GM12892 (cell line): ENCODE measurements at regions not wholly inside any gene's neighbourhood (a gene's known extent, or its start where the extent isn't known, plus 50 kb on each side); places are given as distances from the start of the nearest gene placed in this dataset.

ENCODE experiments used
- DNase-seq: peaks from one replicate; pipeline ENCODE4 v3.0.0; 2011; ENCODE audit not compliant: insufficient read length
- FAIRE-seq: peaks from 2 replicates; lab custom pipeline; 2011; peaks lifted over from hg19 to GRCh38; lab: Jason Lieb, UNC
- POLR2A ChIP-seq: IDR thresholded peaks from 2 replicates; pipeline ENCODE4 v1.6.1; 2011; ENCODE audit warnings: low read depth, low read length, control low read depth
- POLR2AphosphoS5 ChIP-seq: IDR thresholded peaks from 2 replicates; pipeline ENCODE4 v1.6.1; 2011; ENCODE audit warnings: low read depth, low read length, control low read depth
- TAF1 ChIP-seq: IDR thresholded peaks from 2 replicates; pipeline ENCODE4 v1.6.1; 2011; ENCODE audit warnings: low read depth, mild to moderate bottlenecking, control low read depth, low read length, borderline replicate concordance

GRCh38 chr9:32899181-32899580 is 102.2 kb downstream of the APTX start:
- DNase-seq (no peak), FAIRE-seq (no peak)
- TF ChIP-seq TAF1 (no peak), POLR2A (no peak), POLR2AphosphoS5 (no peak)

GRCh38 chr9:32899761-32900160 is 101.7 kb downstream of the APTX start:
- FAIRE-seq = no peak

GRCh38 chr9:32906213-32906612 is 95.2 kb downstream of the APTX start:
- FAIRE-seq (no peak), DNase-seq (no peak)
- no peak for TF ChIP-seq POLR2AphosphoS5
- no peak for TF ChIP-seq TAF1
- TF ChIP-seq POLR2A = no peak

More at GRCh38 chr9:32899761-32900160, 101.7 kb downstream of the APTX start:
- TF ChIP-seq POLR2A = no peak
- TF ChIP-seq POLR2AphosphoS5 = no peak
- TF ChIP-seq TAF1 = no peak
- DNase-seq = no peak

GRCh38 chr9:32915802-32916201 is 85.6 kb downstream of the APTX start:
- DNase-seq (no peak), FAIRE-seq (no peak)
- TF ChIP-seq POLR2AphosphoS5 (no peak), POLR2A (no peak), TAF1 (no peak)

- no peak for DNase-seq
- TF ChIP-seq TAF1 = no peak
- TF ChIP-seq POLR2A = no peak
- TF ChIP-seq POLR2AphosphoS5 = no peak
- FAIRE-seq = no peak
These were observed 82.8 kb downstream of the APTX start for GRCh38 chr9:32918628-32919027.
